ENCODE measurements at regions not wholly inside any gene's neighbourhood (a gene's known extent, or its start where the extent isn't known, plus 50 kb on each side); places are given as distances from the start of the nearest gene placed in this dataset.

GRCh38 chr7:155231941-155232340 lies 65.7 kb upstream of the INSIG1 start (continued):
- TF ChIP-seq, protein P1, sequence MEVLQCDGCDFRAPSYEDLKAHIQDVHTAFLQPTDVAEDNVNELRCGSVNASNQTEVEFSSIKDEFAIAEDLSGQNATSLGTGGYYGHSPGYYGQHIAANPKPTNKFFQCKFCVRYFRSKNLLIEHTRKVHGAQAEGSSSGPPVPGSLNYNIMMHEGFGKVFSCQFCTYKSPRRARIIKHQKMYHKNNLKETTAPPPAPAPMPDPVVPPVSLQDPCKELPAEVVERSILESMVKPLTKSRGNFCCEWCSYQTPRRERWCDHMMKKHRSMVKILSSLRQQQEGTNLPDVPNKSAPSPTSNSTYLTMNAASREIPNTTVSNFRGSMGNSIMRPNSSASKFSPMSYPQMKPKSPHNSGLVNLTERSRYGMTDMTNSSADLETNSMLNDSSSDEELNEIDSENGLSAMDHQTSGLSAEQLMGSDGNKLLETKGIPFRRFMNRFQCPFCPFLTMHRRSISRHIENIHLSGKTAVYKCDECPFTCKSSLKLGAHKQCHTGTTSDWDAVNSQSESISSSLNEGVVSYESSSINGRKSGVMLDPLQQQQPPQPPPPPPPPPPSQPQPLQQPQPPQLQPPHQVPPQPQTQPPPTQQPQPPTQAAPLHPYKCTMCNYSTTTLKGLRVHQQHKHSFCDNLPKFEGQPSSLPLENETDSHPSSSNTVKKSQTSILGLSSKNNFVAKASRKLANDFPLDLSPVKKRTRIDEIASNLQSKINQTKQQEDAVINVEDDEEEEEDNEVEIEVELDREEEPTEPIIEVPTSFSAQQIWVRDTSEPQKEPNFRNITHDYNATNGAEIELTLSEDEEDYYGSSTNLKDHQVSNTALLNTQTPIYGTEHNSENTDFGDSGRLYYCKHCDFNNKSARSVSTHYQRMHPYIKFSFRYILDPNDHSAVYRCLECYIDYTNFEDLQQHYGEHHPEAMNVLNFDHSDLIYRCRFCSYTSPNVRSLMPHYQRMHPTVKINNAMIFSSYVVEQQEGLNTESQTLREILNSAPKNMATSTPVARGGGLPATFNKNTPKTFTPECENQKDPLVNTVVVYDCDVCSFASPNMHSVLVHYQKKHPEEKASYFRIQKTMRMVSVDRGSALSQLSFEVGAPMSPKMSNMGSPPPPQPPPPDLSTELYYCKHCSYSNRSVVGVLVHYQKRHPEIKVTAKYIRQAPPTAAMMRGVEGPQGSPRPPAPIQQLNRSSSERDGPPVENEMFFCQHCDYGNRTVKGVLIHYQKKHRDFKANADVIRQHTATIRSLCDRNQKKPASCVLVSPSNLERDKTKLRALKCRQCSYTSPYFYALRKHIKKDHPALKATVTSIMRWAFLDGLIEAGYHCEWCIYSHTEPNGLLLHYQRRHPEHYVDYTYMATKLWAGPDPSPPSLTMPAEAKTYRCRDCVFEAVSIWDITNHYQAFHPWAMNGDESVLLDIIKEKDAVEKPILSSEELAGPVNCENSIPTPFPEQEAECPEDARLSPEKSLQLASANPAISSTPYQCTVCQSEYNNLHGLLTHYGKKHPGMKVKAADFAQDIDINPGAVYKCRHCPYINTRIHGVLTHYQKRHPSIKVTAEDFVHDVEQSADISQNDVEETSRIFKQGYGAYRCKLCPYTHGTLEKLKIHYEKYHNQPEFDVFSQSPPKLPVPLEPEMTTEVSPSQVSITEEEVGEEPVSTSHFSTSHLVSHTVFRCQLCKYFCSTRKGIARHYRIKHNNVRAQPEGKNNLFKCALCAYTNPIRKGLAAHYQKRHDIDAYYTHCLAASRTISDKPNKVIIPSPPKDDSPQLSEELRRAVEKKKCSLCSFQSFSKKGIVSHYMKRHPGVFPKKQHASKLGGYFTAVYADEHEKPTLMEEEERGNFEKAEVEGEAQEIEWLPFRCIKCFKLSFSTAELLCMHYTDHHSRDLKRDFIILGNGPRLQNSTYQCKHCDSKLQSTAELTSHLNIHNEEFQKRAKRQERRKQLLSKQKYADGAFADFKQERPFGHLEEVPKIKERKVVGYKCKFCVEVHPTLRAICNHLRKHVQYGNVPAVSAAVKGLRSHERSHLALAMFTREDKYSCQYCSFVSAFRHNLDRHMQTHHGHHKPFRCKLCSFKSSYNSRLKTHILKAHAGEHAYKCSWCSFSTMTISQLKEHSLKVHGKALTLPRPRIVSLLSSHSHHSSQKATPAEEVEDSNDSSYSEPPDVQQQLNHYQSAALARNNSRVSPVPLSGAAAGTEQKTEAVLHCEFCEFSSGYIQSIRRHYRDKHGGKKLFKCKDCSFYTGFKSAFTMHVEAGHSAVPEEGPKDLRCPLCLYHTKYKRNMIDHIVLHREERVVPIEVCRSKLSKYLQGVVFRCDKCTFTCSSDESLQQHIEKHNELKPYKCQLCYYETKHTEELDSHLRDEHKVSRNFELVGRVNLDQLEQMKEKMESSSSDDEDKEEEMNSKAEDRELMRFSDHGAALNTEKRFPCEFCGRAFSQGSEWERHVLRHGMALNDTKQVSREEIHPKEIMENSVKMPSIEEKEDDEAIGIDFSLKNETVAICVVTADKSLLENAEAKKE (CRISPR knock-in tag; IDR thresholded peaks at IDR 0.05), result no peak
- TF ChIP-seq CREB1 (CRISPR knock-in tag; IDR thresholded peaks at IDR 0.05; ENCODE audit: low read depth), result no peak
- TF ChIP-seq EZH2phosphoT487 (IDR thresholded peaks at IDR 0.05; ENCODE audit: unreplicated experiment), result no peak
- no peak for TF ChIP-seq NANOG (IDR thresholded peaks at IDR 0.05; ENCODE audit: borderline replicate concordance)
- TF ChIP-seq EZH2 (IDR thresholded peaks at IDR 0.05; ENCODE audit: low read depth, unreplicated experiment), result no peak
- TF ChIP-seq, protein P2, sequence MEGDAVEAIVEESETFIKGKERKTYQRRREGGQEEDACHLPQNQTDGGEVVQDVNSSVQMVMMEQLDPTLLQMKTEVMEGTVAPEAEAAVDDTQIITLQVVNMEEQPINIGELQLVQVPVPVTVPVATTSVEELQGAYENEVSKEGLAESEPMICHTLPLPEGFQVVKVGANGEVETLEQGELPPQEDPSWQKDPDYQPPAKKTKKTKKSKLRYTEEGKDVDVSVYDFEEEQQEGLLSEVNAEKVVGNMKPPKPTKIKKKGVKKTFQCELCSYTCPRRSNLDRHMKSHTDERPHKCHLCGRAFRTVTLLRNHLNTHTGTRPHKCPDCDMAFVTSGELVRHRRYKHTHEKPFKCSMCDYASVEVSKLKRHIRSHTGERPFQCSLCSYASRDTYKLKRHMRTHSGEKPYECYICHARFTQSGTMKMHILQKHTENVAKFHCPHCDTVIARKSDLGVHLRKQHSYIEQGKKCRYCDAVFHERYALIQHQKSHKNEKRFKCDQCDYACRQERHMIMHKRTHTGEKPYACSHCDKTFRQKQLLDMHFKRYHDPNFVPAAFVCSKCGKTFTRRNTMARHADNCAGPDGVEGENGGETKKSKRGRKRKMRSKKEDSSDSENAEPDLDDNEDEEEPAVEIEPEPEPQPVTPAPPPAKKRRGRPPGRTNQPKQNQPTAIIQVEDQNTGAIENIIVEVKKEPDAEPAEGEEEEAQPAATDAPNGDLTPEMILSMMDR (conservative IDR thresholded peaks at IDR 0.05; ENCODE audit: low read depth in 2 of 2), result no peak

- DNase-seq (ENCODE audit: low spot score), result no peak
- H3K4me1 Mint-ChIP-seq, result peaks cover 13% of the 10 kb centered on the region
- Histone ChIP-seq H3K9me2 (ENCODE audit: insufficient read depth) (no peaks in the 10 kb centered on the region), H3K79me2 (replicated peaks; ENCODE audit: insufficient read depth) (no peaks in the 10 kb centered on the region), H4K20me1 (replicated peaks; ENCODE audit: insufficient read depth) (no peaks in the 10 kb centered on the region), H3K27me3 (ENCODE audit: insufficient read depth) (no peaks in the 10 kb centered on the region), H3K4me3 (no peak overlapping the region), H3K27ac (ENCODE audit: low read depth) (no peak overlapping the region), H3K36me3 (ENCODE audit: insufficient read depth) (no peaks in the 10 kb centered on the region), H3K4me2 (no peak overlapping the region), H3F3A (replicated peaks; ENCODE audit: low read depth) (no peaks in the 10 kb centered on the region), H2AFZ (no peak overlapping the region), H3K4me1 (ENCODE audit: insufficient read depth) (peaks cover 8% of the 10 kb centered on the region; the same call in 1 of the 2 replicates)
- no peak for ATAC-seq
- TF ChIP-seq, protein P3, sequence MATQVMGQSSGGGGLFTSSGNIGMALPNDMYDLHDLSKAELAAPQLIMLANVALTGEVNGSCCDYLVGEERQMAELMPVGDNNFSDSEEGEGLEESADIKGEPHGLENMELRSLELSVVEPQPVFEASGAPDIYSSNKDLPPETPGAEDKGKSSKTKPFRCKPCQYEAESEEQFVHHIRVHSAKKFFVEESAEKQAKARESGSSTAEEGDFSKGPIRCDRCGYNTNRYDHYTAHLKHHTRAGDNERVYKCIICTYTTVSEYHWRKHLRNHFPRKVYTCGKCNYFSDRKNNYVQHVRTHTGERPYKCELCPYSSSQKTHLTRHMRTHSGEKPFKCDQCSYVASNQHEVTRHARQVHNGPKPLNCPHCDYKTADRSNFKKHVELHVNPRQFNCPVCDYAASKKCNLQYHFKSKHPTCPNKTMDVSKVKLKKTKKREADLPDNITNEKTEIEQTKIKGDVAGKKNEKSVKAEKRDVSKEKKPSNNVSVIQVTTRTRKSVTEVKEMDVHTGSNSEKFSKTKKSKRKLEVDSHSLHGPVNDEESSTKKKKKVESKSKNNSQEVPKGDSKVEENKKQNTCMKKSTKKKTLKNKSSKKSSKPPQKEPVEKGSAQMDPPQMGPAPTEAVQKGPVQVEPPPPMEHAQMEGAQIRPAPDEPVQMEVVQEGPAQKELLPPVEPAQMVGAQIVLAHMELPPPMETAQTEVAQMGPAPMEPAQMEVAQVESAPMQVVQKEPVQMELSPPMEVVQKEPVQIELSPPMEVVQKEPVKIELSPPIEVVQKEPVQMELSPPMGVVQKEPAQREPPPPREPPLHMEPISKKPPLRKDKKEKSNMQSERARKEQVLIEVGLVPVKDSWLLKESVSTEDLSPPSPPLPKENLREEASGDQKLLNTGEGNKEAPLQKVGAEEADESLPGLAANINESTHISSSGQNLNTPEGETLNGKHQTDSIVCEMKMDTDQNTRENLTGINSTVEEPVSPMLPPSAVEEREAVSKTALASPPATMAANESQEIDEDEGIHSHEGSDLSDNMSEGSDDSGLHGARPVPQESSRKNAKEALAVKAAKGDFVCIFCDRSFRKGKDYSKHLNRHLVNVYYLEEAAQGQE (IDR thresholded peaks at IDR 0.05; ENCODE audit: unreplicated experiment), result no peak
- no peak for TF ChIP-seq NANOG (IDR thresholded peaks at IDR 0.05; ENCODE audit: borderline replicate concordance)
- H3K4me3 Mint-ChIP-seq, result no peak overlapping the region
- peaks cover 4% of the 10 kb centered on the region for H3K9me3 Mint-ChIP-seq
- H3K27ac Mint-ChIP-seq, result no peak overlapping the region
- H3K36me3 Mint-ChIP-seq (ENCODE audit: low read depth), result no peaks in the 10 kb centered on the region; the same call in none of the 3 replicates
- peaks cover 17% of the 10 kb centered on the region for H3K27me3 Mint-ChIP-seq (ENCODE audit: insufficient read depth, low read depth, poor library complexity)
Measured at GRCh38 chr7:155232911-155233310, 64.8 kb upstream of the INSIG1 start.

Data from GM23338 (cell line).